ENCODE measurements at regions not wholly inside any gene's neighbourhood (a gene's known extent, or its start where the extent isn't known, plus 50 kb on each side); places are given as distances from the start of the nearest gene placed in this dataset.
"Not testable (repeated sequence)": the region's sequence is repeated elsewhere in the genome, so short reads cannot be mapped to it uniquely, and the experiment has no call there.

DNA sequence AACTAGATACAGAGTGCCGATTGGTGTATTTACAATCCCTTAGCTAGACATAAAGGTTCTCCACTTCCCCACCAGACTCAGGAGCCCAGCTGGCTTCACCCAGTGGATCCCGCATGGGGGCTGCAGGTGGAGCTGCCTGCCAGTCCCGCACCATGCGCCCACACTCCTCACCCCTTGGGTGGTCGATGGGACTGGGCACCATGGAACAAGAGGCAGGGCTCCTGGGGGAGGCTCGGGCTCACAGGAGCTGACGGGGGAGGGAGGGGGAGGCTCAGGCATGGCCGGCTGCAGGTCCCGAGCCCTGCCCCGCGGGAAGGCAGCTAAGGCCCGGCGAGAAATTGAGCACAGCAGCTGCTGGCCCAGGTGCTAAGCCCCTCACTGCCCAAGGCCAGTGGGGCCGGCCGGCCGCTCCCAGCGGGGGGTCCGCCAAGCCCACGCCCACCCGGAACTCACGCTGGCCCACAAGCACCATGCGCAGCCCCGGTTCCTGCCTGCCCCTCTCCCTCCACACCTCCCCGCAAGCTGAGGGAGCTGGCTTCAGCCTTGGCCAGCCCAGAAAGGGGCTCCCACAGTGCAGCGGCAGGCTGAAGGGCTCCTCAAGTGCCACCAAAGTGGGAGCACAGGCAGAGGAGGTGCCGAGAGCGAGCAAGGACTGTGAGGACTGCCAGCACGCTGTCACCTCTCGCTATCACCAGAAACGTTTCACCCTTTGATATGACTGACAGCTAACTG lies 1213.1 kb downstream of the SUCLG1 start:
- not testable (repeated sequence) for H3K4me3 Mint-ChIP-seq, H3K27ac Mint-ChIP-seq, H3K4me1 Mint-ChIP-seq

GRCh38 chr2:83240611-83241010 lies 1218.5 kb downstream of the SUCLG1 start:
- DNase-seq (ENCODE audit: low spot score in 2 of 2) = no peak
- ATAC-seq = no peak
- Mint-ChIP-seq H3K4me1 (no peaks in the 10 kb centered on the region), H3K27ac (no peak overlapping the region), H3K9me3 (peaks cover 3% of the 10 kb centered on the region), H3K4me3 (no peak overlapping the region), H3K36me3 (no peaks in the 10 kb centered on the region)

More for the DNA sequence above, 1213.1 kb downstream of the SUCLG1 start:
- ATAC-seq; DNase-seq (ENCODE audit: low spot score in 2 of 2); H3K9me3 Mint-ChIP-seq; H3K36me3 Mint-ChIP-seq: not testable (repeated sequence)

- H3K36me3 Mint-ChIP-seq = no peaks in the 10 kb centered on the region
- H3K27ac Mint-ChIP-seq = no peak overlapping the region
- no peak for ATAC-seq
- DNase-seq (ENCODE audit: low spot score in 2 of 2) = no peak
- no peaks in the 10 kb centered on the region for H3K4me1 Mint-ChIP-seq
- peaks cover 12% of the 10 kb centered on the region for H3K9me3 Mint-ChIP-seq
- no peak overlapping the region for H3K4me3 Mint-ChIP-seq
Measured at GRCh38 chr2:83238111-83238510, 1221.0 kb downstream of the SUCLG1 start.

GRCh38 chr2:83234246-83234645 lies 1224.8 kb downstream of the SUCLG1 start:
- H3K36me3 Mint-ChIP-seq = no peaks in the 10 kb centered on the region
- no peak overlapping the region for H3K27ac Mint-ChIP-seq
- H3K9me3 Mint-ChIP-seq = peaks cover 12% of the 10 kb centered on the region
- no peaks in the 10 kb centered on the region for H3K4me1 Mint-ChIP-seq
- DNase-seq (ENCODE audit: low spot score in 2 of 2) (no peak), ATAC-seq (no peak)
- H3K4me3 Mint-ChIP-seq = no peak overlapping the region

DNA sequence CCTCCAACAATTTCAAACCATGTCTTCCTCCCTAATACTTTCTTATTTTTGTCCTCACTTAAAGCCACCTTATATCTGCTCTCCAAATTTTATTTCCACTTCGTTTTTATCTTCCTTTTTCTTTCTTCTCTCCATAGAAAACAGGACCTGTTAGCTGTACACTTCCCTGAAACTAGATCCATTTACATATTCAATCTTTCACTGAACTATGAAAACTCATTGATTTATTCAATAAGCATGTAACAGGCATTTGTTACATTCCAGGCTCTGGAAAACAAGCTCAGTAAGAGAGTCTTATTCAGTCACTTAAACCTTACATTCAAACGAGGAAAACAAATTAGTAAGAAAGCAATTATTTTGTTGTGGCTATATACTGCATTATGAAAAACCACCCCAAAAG lies 1225.3 kb downstream of the SUCLG1 start:
- Mint-ChIP-seq H3K27ac (no peak overlapping the region), H3K36me3 (no peaks in the 10 kb centered on the region), H3K9me3 (peaks cover 12% of the 10 kb centered on the region), H3K4me1 (no peaks in the 10 kb centered on the region), H3K4me3 (no peak overlapping the region)
- ATAC-seq (no peak), DNase-seq (ENCODE audit: low spot score in 2 of 2) (no peak)

GRCh38 chr2:83233326-83233725 lies 1225.8 kb downstream of the SUCLG1 start:
- Mint-ChIP-seq H3K9me3 (peaks cover 12% of the 10 kb centered on the region), H3K36me3 (no peaks in the 10 kb centered on the region), H3K4me3 (no peak overlapping the region), H3K4me1 (no peaks in the 10 kb centered on the region), H3K27ac (no peak overlapping the region)
- no peak for DNase-seq (ENCODE audit: low spot score in 2 of 2)
- no peak for ATAC-seq

DNA sequence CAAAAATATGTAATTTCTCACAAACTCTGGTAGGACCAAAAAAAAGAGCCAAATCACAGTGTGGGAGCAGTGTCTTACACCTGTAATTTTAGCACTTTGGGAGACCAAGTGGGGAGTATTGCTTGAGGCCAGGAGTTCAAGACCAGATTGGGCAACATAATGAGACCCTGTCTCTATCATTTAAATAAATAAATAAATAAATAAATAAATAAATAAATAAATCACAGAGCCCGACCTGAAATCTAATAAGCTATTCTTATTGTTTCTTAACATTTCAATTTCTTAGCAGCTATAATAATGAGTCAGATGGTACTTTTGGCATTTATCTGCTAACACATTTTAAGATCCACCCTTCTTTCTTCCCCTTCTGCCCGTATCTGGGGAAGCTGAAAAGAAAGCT lies 1229.6 kb downstream of the SUCLG1 start:
- Mint-ChIP-seq H3K36me3 (no peaks in the 10 kb centered on the region), H3K4me1 (no peaks in the 10 kb centered on the region), H3K9me3 (peaks cover 17% of the 10 kb centered on the region), H3K4me3 (no peak overlapping the region), H3K27ac (no peak overlapping the region)
- no peak for ATAC-seq
- no peak for DNase-seq (ENCODE audit: low spot score in 2 of 2)

GRCh38 chr2:83224591-83225200 lies 1234.4 kb downstream of the SUCLG1 start:
- no peak overlapping the region for H3K4me3 Mint-ChIP-seq
- no peaks in the 10 kb centered on the region for H3K4me1 Mint-ChIP-seq
- H3K27ac Mint-ChIP-seq = no peak overlapping the region
- no peak for DNase-seq (ENCODE audit: low spot score in 2 of 2)
- no peaks in the 10 kb centered on the region for H3K36me3 Mint-ChIP-seq
- H3K9me3 Mint-ChIP-seq = peaks cover 18% of the 10 kb centered on the region
- no peak for ATAC-seq

GRCh38 chr2:83221258-83221657 lies 1237.8 kb downstream of the SUCLG1 start:
- Mint-ChIP-seq H3K9me3 (peaks cover 14% of the 10 kb centered on the region), H3K4me3 (no peak overlapping the region), H3K36me3 (no peaks in the 10 kb centered on the region), H3K4me1 (no peaks in the 10 kb centered on the region), H3K27ac (no peak overlapping the region)
- ATAC-seq (no peak), DNase-seq (ENCODE audit: low spot score in 2 of 2) (no peak)

GRCh38 chr2:83217854-83218253 lies 1241.2 kb downstream of the SUCLG1 start:
- Mint-ChIP-seq H3K9me3 (peaks cover 18% of the 10 kb centered on the region), H3K4me3 (no peak overlapping the region), H3K27ac (no peak overlapping the region), H3K4me1 (no peaks in the 10 kb centered on the region), H3K36me3 (no peaks in the 10 kb centered on the region)
- DNase-seq (ENCODE audit: low spot score in 2 of 2) = no peak
- no peak for ATAC-seq

GRCh38 chr2:83196225-83196624 lies 1262.9 kb downstream of the SUCLG1 start:
- H3K27ac Mint-ChIP-seq = no peak overlapping the region
- DNase-seq (ENCODE audit: low spot score in 2 of 2) (no peak), ATAC-seq (no peak)
- no peak overlapping the region for H3K4me3 Mint-ChIP-seq
- H3K9me3 Mint-ChIP-seq = peaks cover 9% of the 10 kb centered on the region
- H3K4me1 Mint-ChIP-seq = no peaks in the 10 kb centered on the region
- H3K36me3 Mint-ChIP-seq = no peaks in the 10 kb centered on the region

GRCh38 chr2:83191316-83191715 lies 1267.8 kb downstream of the SUCLG1 start:
- H3K4me3 Mint-ChIP-seq = no peak overlapping the region
- no peaks in the 10 kb centered on the region for H3K4me1 Mint-ChIP-seq
- ATAC-seq = no peak
- no peak for DNase-seq (ENCODE audit: low spot score in 2 of 2)
- no peak overlapping the region for H3K27ac Mint-ChIP-seq
- H3K9me3 Mint-ChIP-seq = peaks cover 8% of the 10 kb centered on the region
- no peaks in the 10 kb centered on the region for H3K36me3 Mint-ChIP-seq

GRCh38 chr2:83186105-83186760 lies 1272.8 kb downstream of the SUCLG1 start:
- peaks cover 14% of the 10 kb centered on the region for H3K9me3 Mint-ChIP-seq
- H3K4me1 Mint-ChIP-seq = no peaks in the 10 kb centered on the region
- H3K36me3 Mint-ChIP-seq = no peaks in the 10 kb centered on the region
- H3K4me3 Mint-ChIP-seq = no peak overlapping the region
- ATAC-seq (no peak), DNase-seq (ENCODE audit: low spot score in 2 of 2) (no peak)
- H3K27ac Mint-ChIP-seq = no peak overlapping the region

DNA sequence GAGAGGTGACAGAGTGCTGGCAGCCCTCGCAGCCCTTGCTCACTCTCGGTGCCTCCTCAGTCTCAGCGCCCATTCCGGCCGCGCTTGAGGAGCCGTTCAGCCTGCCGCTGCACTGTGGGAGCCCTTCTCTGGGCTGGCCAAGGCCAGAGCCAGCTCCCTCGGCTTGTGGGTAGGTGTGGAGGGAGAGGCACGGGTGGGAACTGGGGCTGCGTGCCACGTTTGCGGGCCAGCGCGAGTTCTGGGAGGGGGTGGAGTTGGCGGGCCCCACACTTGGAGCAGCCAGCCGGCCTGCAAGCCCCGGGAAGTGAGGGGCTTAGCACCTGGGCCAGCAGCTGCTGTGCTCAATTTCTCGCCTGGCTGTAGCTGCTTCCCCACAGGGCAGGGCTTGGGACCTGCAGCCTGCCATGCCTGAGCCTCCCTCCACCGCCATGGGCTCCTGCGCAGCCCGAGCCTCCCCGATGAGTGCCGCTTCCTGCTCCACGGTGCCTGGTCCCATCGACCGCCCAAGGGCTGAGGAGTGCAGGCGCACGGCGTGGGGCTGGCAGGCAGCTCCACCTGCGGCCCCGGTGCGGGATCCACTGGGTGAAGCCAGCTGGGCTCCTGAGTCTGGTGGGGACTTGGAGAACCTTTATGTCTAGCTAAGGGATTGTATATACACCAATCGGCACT lies 1278.1 kb downstream of the SUCLG1 start:
- not testable (repeated sequence) for DNase-seq (ENCODE audit: low spot score in 2 of 2); H3K4me1 Mint-ChIP-seq; H3K4me3 Mint-ChIP-seq; H3K36me3 Mint-ChIP-seq; H3K27ac Mint-ChIP-seq; ATAC-seq
- H3K9me3 Mint-ChIP-seq = peaks cover 16% of the 10 kb centered on the region

DNA sequence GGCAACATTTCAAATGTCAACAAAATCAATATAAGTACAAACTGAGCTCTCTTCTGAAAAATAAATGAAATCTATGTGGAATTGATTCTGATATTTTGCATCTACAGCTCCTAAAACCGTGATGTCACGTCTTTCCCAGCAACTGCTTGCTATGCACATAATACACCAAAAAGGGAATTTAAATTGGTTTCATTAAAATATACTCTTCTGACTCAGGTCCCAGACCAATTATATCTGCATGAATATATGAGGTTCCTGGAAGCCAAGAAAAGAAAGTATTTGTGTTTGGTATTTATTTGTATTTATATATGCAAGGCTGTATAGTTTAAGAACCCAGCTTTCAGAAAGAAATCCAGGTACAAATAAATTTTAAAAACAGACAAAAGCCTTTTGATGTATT lies 1282.5 kb downstream of the SUCLG1 start:
- no peak for ATAC-seq
- H3K27ac Mint-ChIP-seq = no peak overlapping the region

More for the DNA sequence above, 1282.5 kb downstream of the SUCLG1 start:
- Mint-ChIP-seq H3K4me3 (no peak overlapping the region), H3K4me1 (no peaks in the 10 kb centered on the region), H3K36me3 (no peaks in the 10 kb centered on the region), H3K9me3 (peaks cover 8% of the 10 kb centered on the region)
- no peak for DNase-seq (ENCODE audit: low spot score in 2 of 2)
